H1 (cell line): ENCODE measurements at regions not wholly inside any gene's neighbourhood (a gene's known extent, or its start where the extent isn't known, plus 50 kb on each side); places are given as distances from the start of the nearest gene placed in this dataset.
"Not testable (repeated sequence)": the region's sequence is repeated elsewhere in the genome, so short reads cannot be mapped to it uniquely, and the experiment has no call there.

Source experiments
- CTCF ChIA-PET: fragments of 300-600 bp; sonication (Branson Sonifier 250); formaldehyde crosslinking; loops from one replicate; lab custom pipeline; 2021; ENCODE audit not compliant: partially characterized antibody; lab: Charles Lee
- POLR2A ChIA-PET: fragments of 300-600 bp; sonication (Branson Sonifier 250); formaldehyde crosslinking; loops from one replicate; lab custom pipeline; 2021; ENCODE audit warnings: inconsistent platforms; ENCODE audit not compliant: partially characterized antibody; lab: Charles Lee
- DNase-seq, 2 experiments: peaks; one replicate each; pipeline versions ENCODE4 v3.0.0 to v3.0.0-alpha.2; 2010 to 2022; ENCODE audit warnings: low spot score in 2 of 2, low read depth in 1 of 2, mixed read lengths in 1 of 2
- FAIRE-seq: peaks from 2 replicates; lab custom pipeline; 2011; peaks lifted over from hg19 to GRCh38; lab: Jason Lieb, UNC
- H2AFZ ChIP-seq: 2 replicates; pipeline ENCODE4 v1.8.1; 2012; ENCODE audit warnings: low read length, inconsistent platforms
- H2AK5ac ChIP-seq: 2 replicates; pipeline ENCODE4 v1.6.1; 2013; ENCODE audit warnings: low read depth, low read length
- H2BK120ac ChIP-seq: replicated peaks from 2 replicates; pipeline ENCODE3; 2013; ENCODE audit warnings: low read depth, low read length, inconsistent platforms
- H2BK12ac ChIP-seq: 2 replicates; pipeline ENCODE4 v1.6.1; 2013; ENCODE audit warnings: low read depth, low read length
- H2BK15ac ChIP-seq: 2 replicates; pipeline ENCODE4 v1.6.1; 2013; ENCODE audit warnings: low read length
- H2BK20ac ChIP-seq: 2 replicates; pipeline ENCODE4 v1.6.1; 2013; ENCODE audit warnings: low read length
- H2BK5ac ChIP-seq: 2 replicates; pipeline ENCODE4 v1.6.1; 2013; ENCODE audit warnings: low read depth, low read length
- H3K14ac ChIP-seq: 2 replicates; pipeline ENCODE4 v1.6.1; 2013; ENCODE audit warnings: inconsistent platforms; ENCODE audit not compliant: insufficient read length
- H3K18ac ChIP-seq: 2 replicates; pipeline ENCODE4 v1.6.1; 2013; ENCODE audit warnings: low read length; ENCODE audit errors: extremely low read depth
- H3K23ac ChIP-seq: 2 replicates; pipeline ENCODE4 v1.6.1; 2013; ENCODE audit warnings: inconsistent platforms; ENCODE audit not compliant: insufficient read length
- H3K23me2 ChIP-seq: 2 replicates; pipeline ENCODE4 v1.6.1; 2013; ENCODE audit warnings: low read depth, low read length
- H3K27ac ChIP-seq: 2 replicates; pipeline ENCODE4 v1.6.1; 2011; ENCODE audit warnings: low read depth, low read length, inconsistent platforms
- H3K27me3 ChIP-seq, 4 experiments: replicated peaks in 1 of 4; 1 replicate in 1 of 4; 2 replicates in 3 of 4; pipeline versions ENCODE4 v1.6.1 to v1.8.1; 2011 to 2013; ENCODE audit warnings: low read length in 3 of 4, mild to moderate bottlenecking in 3 of 4, inconsistent platforms in 2 of 4, mixed read lengths in 2 of 4, moderate library complexity in 1 of 4; ENCODE audit not compliant: control insufficient read depth in 3 of 4, insufficient read depth in 3 of 4; ENCODE audit errors: extremely low read depth in 1 of 4
- H3K36me3 ChIP-seq, 4 experiments: 2 replicates each; pipeline versions ENCODE4 v1.6.1 to v1.8.1; 2011 to 2013; ENCODE audit warnings: mild to moderate bottlenecking in 4 of 4, low read length in 3 of 4, moderate library complexity in 2 of 4, control low read depth in 1 of 4, inconsistent platforms in 1 of 4; ENCODE audit not compliant: insufficient read depth in 4 of 4, control insufficient read depth in 2 of 4
- H3K4ac ChIP-seq: replicated peaks from 2 replicates; pipeline ENCODE3; 2013; ENCODE audit warnings: low read length, low read depth, mixed read lengths, inconsistent platforms; ENCODE audit not compliant: insufficient read length
- H3K4me1 ChIP-seq, 4 experiments: replicated peaks in 1 of 4; 1 replicate in 1 of 4; 2 replicates in 3 of 4; pipeline versions ENCODE4 v1.6.1 to v1.8.1; 2011 to 2013; ENCODE audit warnings: low read length in 3 of 4, inconsistent platforms in 2 of 4, mixed read lengths in 1 of 4; ENCODE audit not compliant: insufficient read depth in 4 of 4, control insufficient read depth in 3 of 4
- H3K4me2 ChIP-seq, 2 experiments: 2 replicates each; pipeline versions ENCODE4 v1.6.1 to v1.8.1; 2011 to 2013; ENCODE audit warnings: low read depth in 2 of 2, low read length in 2 of 2, control low read depth in 1 of 2, inconsistent platforms in 1 of 2, mild to moderate bottlenecking in 1 of 2; ENCODE audit not compliant: insufficient read depth in 1 of 2
- H3K4me3 ChIP-seq, 4 experiments: fragments of 200-600, 300-600 bp in 1 of 4; sonication (generic), shearing (Covaris generic), sonication (Bioruptor Twin) in 1 of 4; 2 replicates each; pipeline versions ENCODE4 v1.5.1 to v1.8.1; 2011 to 2016; ENCODE audit warnings: low read length in 4 of 4, low read depth in 3 of 4, control low read depth in 2 of 4, inconsistent platforms in 2 of 4, mild to moderate bottlenecking in 2 of 4, mixed read lengths in 1 of 4, moderate library complexity in 1 of 4; ENCODE audit not compliant: insufficient read depth in 2 of 4; ENCODE audit errors: extremely low read depth in 1 of 4
- H3K56ac ChIP-seq: replicated peaks from 2 replicates; pipeline ENCODE3; 2013; ENCODE audit warnings: low read depth, mild to moderate bottlenecking, mixed read lengths, low read length, inconsistent platforms; ENCODE audit not compliant: insufficient read length
- H3K79me1 ChIP-seq: 2 replicates; pipeline ENCODE4 v1.6.1; 2013; ENCODE audit warnings: low read depth, low read length, control low read depth
- H3K79me2 ChIP-seq, 2 experiments: 2 replicates each; pipeline versions ENCODE4 v1.6.1 to v1.8.1; 2012 to 2013; ENCODE audit warnings: low read length in 2 of 2, mild to moderate bottlenecking in 2 of 2, inconsistent platforms in 1 of 2; ENCODE audit not compliant: insufficient read depth in 2 of 2, control insufficient read depth in 1 of 2
- H3K9ac ChIP-seq, 4 experiments: replicated peaks in 1 of 4; 1 replicate in 1 of 4; 2 replicates in 3 of 4; pipeline versions ENCODE4 v1.6.1 to v1.8.1; 2011 to 2013; ENCODE audit warnings: low read depth in 3 of 4, low read length in 3 of 4, control low read depth in 2 of 4, mild to moderate bottlenecking in 2 of 4, moderate library complexity in 2 of 4, inconsistent platforms in 1 of 4; ENCODE audit errors: extremely low read depth in 1 of 4
- H3K9me3 ChIP-seq, 2 experiments: 2 replicates each; pipeline versions ENCODE4 v1.6.1 to v1.8.1; 2012 to 2013; ENCODE audit warnings: mild to moderate bottlenecking in 2 of 2, moderate library complexity in 2 of 2, control low read depth in 1 of 2, inconsistent platforms in 1 of 2, low read depth in 1 of 2, low read length in 1 of 2, mixed read lengths in 1 of 2; ENCODE audit not compliant: insufficient read depth in 2 of 2
- H4K20me1 ChIP-seq, 2 experiments: replicated peaks in 1 of 2; 2 replicates each; pipeline versions ENCODE3 to v1.8.1; 2011 to 2013; ENCODE audit warnings: inconsistent platforms in 2 of 2, low read length in 2 of 2, mild to moderate bottlenecking in 1 of 2; ENCODE audit not compliant: insufficient read depth in 2 of 2, control insufficient read depth in 1 of 2
- H4K5ac ChIP-seq: 2 replicates; pipeline ENCODE4 v1.6.1; 2013; ENCODE audit warnings: low read length, low read depth, mixed read lengths, inconsistent platforms; ENCODE audit not compliant: insufficient read length
- H4K8ac ChIP-seq: 2 replicates; pipeline ENCODE4 v1.8.0; 2013; ENCODE audit warnings: mild to moderate bottlenecking, moderate library complexity, low read length, inconsistent platforms; ENCODE audit not compliant: insufficient read depth; ENCODE audit errors: extremely low read depth
- H4K91ac ChIP-seq: replicated peaks from 2 replicates; pipeline ENCODE3; 2013; ENCODE audit warnings: low read length, mixed read lengths, inconsistent platforms; ENCODE audit not compliant: insufficient read length
- WGBS, 2 experiments: shearing (Covaris generic) in 1 of 2; methylation state at CpG; one replicate each; pipeline versions ENCODE4 v1.1.6 to v1.1.7; 2013 to 2015; ENCODE audit warnings: low lambda C conversion rate in 2 of 2, mixed read lengths in 2 of 2, inconsistent platforms in 1 of 2, low coverage in 1 of 2, missing lambda C conversion rate in 1 of 2; ENCODE audit not compliant: insufficient replicate concordance in 2 of 2, insufficient coverage in 1 of 2, insufficient read length in 1 of 2; ENCODE audit errors: extremely low coverage in 1 of 2, missing lambda C conversion rate in 1 of 2; 5-methylcytosine and 5-hydroxymethylcytosine counted together

- not testable (repeated sequence) for H3K18ac ChIP-seq
Observed at GRCh38 chr3:182653065-182653464, 140.2 kb upstream of the ATP11B start.

More at GRCh38 chr3:182653065-182653464, 140.2 kb upstream of the ATP11B start:
- H3K23ac ChIP-seq, H2BK12ac ChIP-seq, H2BK120ac ChIP-seq, H2BK15ac ChIP-seq, POLR2A ChIA-PET, H4K91ac ChIP-seq, H4K5ac ChIP-seq, FAIRE-seq, H4K8ac ChIP-seq, H3K4ac ChIP-seq, H3K27ac ChIP-seq, H3K79me1 ChIP-seq, H2AK5ac ChIP-seq, H3K4me1 ChIP-seq, H3K14ac ChIP-seq, H3K79me2 ChIP-seq, H3K4me2 ChIP-seq, H2BK5ac ChIP-seq, H3K36me3 ChIP-seq, DNase-seq, H2AFZ ChIP-seq, H3K23me2 ChIP-seq, H3K9me3 ChIP-seq, H2BK20ac ChIP-seq, H3K4me3 ChIP-seq, H4K20me1 ChIP-seq, H3K27me3 ChIP-seq, H3K9ac ChIP-seq, H3K56ac ChIP-seq: not testable (repeated sequence)
- WGBS, 2 experiments: 93% methylated on average over 1 of the region's 1 CpG; no CpG with 5 or more reads in 1 of the 2 experiments
- CTCF ChIA-PET: interaction anchor here (1.2 kb wide), 1 partner anchor 27 kb away, joined by 3 read pairs; no protein-coding TSS in a partner anchor
